Adrenal gland (tissue), 5 donors: ENCODE measurements at regions not wholly inside any gene's neighbourhood (a gene's known extent, or its start where the extent isn't known, plus 50 kb on each side); places are given as distances from the start of the nearest gene placed in this dataset.

Experiments used
- CTCF ChIP-seq, 6 experiments: fragments of 450-650 bp in 4 of 6; fragments of 200-600 bp in 2 of 6; sonication (generic) in 1 of 6; IDR thresholded peaks; 1 replicate in 5 of 6; 2 replicates in 1 of 6; pipeline versions ENCODE4 v1.5.1 to v1.8.0; 2016 to 2021; ENCODE audit warnings: antibody characterized with exemption in 6 of 6, mild to moderate bottlenecking in 2 of 6, moderate library complexity in 1 of 6
- POLR2A ChIP-seq, 2 donors: fragments of 450-650 bp; IDR thresholded peaks; one replicate each; pipeline ENCODE4 v1.6.1; 2017; ENCODE audit warnings: antibody characterized with exemption in 2 of 2, mild to moderate bottlenecking in 2 of 2, moderate library complexity in 1 of 2
- donor health status: DM: no; HTN: no; CAD: no.

GRCh38 chr12:123058481-123058880 lies 78.0 kb downstream of the ARL6IP4 start:
- TF ChIP-seq CTCF (IDR thresholded peaks at IDR 0.05) (no peak), POLR2A (IDR thresholded peaks at IDR 0.05) (no peak)
